SK-N-MC (cell line): ENCODE measurements at regions not wholly inside any gene's neighbourhood (a gene's known extent, or its start where the extent isn't known, plus 50 kb on each side); places are given as distances from the start of the nearest gene placed in this dataset.

ENCODE experiments used
- EZH2 ChIP-seq: fragments of 200-600 bp; sonication (generic); IDR thresholded peaks from one replicate; pipeline ENCODE4 v1.6.1; 2017; ENCODE audit warnings: antibody characterized with exemption
- FOXP2 ChIP-seq: optimal IDR thresholded peaks from 2 replicates; pipeline ENCODE3; 2011; ENCODE audit warnings: mild to moderate bottlenecking, moderate library complexity; ENCODE audit not compliant: insufficient read depth; ENCODE audit errors: extremely low read length, control extremely low read depth
- POLR2AphosphoS5 ChIP-seq: IDR thresholded peaks from 2 replicates; pipeline ENCODE4 v1.6.1; 2012; ENCODE audit warnings: mild to moderate bottlenecking, low read depth, low read length, borderline replicate concordance

GRCh38 chr2:59029058-59029457, 787.9 kb upstream of the FANCL start:
- TF ChIP-seq POLR2AphosphoS5 = no peak
- no peak for TF ChIP-seq EZH2
- TF ChIP-seq FOXP2 = no peak
